Neutrophil (primary cell): ENCODE measurements at regions not wholly inside any gene's neighbourhood (a gene's known extent, or its start where the extent isn't known, plus 50 kb on each side); places are given as distances from the start of the nearest gene placed in this dataset.

Experiments
- H3K27ac ChIP-seq: fragments of 200-600 bp; sonication (generic); 2 replicates; pipeline ENCODE4 v1.5.1; 2016; ENCODE audit warnings: mild to moderate bottlenecking, moderate library complexity
- H3K27me3 ChIP-seq: fragments of 200-600 bp; sonication (generic); 2 replicates; pipeline ENCODE4 v1.6.0; 2016; ENCODE audit warnings: mild to moderate bottlenecking
- H3K36me3 ChIP-seq: fragments of 200-600 bp; sonication (generic); 2 replicates; pipeline ENCODE4 v1.5.1; 2017
- H3K4me1 ChIP-seq, 2 experiments: fragments of 200-600 bp in 1 of 2; sonication (generic) in 1 of 2; 1 replicate in 1 of 2; 2 replicates in 1 of 2; pipeline versions ENCODE4 v1.5.1 to v1.6.1; 2013 to 2016; ENCODE audit warnings: low read depth in 1 of 2, low read length in 1 of 2, mild to moderate bottlenecking in 1 of 2, moderate library complexity in 1 of 2; ENCODE audit not compliant: control insufficient read depth in 1 of 2, insufficient read depth in 1 of 2
- H3K4me3 ChIP-seq, 2 experiments: fragments of 200-600 bp in 1 of 2; sonication (generic) in 1 of 2; 1 replicate in 1 of 2; 2 replicates in 1 of 2; pipeline ENCODE4 v1.5.1; 2013 to 2016; ENCODE audit warnings: low read depth in 1 of 2, low read length in 1 of 2, mild to moderate bottlenecking in 1 of 2, moderate library complexity in 1 of 2
- H3K9me3 ChIP-seq: fragments of 200-600 bp; sonication (generic); 2 replicates; pipeline ENCODE4 v1.5.1; 2016
- TF ChIP-seq, protein P1 (sequence below): fragments of 200-600 bp; sonication (generic); IDR thresholded peaks from 2 replicates; pipeline ENCODE4 v1.5.1; 2016; ENCODE audit warnings: antibody characterized with exemption

DNA sequence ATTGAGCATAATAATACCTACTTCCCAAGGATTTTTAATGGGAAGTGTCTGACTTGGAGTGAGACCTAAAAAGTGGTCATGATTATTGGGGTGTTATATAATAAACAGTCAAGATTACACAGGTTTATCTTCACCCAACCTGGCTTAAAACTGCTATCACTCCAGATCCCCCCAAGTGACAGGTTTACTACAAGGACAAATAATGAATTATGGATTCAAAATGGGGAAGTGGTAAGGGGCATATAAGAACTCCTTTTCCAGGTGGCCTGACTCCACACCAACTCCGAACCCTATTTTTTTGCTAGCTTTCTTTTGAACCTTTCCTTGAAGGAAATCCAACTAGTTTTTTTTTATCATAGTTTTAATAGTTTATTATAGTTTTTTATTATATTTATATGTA is 663.0 kb upstream of the FANCL start:
- no peaks in the 10 kb centered on the region for H3K36me3 ChIP-seq
- H3K4me1 ChIP-seq, result no peaks in the 10 kb centered on the region
- no peaks in the 10 kb centered on the region for H3K9me3 ChIP-seq
- no peak overlapping the region for H3K27ac ChIP-seq
- H3K4me3 ChIP-seq, result no peak overlapping the region
- TF ChIP-seq, protein P1, sequence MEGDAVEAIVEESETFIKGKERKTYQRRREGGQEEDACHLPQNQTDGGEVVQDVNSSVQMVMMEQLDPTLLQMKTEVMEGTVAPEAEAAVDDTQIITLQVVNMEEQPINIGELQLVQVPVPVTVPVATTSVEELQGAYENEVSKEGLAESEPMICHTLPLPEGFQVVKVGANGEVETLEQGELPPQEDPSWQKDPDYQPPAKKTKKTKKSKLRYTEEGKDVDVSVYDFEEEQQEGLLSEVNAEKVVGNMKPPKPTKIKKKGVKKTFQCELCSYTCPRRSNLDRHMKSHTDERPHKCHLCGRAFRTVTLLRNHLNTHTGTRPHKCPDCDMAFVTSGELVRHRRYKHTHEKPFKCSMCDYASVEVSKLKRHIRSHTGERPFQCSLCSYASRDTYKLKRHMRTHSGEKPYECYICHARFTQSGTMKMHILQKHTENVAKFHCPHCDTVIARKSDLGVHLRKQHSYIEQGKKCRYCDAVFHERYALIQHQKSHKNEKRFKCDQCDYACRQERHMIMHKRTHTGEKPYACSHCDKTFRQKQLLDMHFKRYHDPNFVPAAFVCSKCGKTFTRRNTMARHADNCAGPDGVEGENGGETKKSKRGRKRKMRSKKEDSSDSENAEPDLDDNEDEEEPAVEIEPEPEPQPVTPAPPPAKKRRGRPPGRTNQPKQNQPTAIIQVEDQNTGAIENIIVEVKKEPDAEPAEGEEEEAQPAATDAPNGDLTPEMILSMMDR, result no peak
- peaks cover 7% of the 10 kb centered on the region for H3K27me3 ChIP-seq

DNA sequence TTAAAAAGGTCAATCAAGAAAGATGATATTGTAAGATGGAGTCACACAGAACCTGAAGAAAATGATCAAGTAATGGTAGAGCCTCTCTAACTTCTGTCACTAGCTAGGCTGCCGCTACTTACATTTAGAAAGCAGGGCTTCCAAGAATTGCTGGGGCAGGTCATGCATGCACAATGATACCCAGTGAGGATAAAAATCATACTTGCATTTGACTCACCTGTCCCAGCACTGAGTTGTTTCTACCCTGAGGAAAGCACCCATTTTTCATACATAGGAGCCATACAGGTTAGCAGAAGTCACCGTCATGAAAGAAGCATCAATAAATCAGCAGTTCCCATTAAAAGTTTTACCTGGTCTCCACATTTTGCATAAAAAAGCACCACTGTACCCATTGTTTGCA is 662.3 kb upstream of the FANCL start:
- H3K9me3 ChIP-seq, result no peaks in the 10 kb centered on the region
- no peaks in the 10 kb centered on the region for H3K4me1 ChIP-seq
- no peaks in the 10 kb centered on the region for H3K36me3 ChIP-seq
- TF ChIP-seq, protein P1, result no peak
- H3K27me3 ChIP-seq, result peaks cover 7% of the 10 kb centered on the region
- no peak overlapping the region for H3K4me3 ChIP-seq
- H3K27ac ChIP-seq, result no peak overlapping the region

DNA sequence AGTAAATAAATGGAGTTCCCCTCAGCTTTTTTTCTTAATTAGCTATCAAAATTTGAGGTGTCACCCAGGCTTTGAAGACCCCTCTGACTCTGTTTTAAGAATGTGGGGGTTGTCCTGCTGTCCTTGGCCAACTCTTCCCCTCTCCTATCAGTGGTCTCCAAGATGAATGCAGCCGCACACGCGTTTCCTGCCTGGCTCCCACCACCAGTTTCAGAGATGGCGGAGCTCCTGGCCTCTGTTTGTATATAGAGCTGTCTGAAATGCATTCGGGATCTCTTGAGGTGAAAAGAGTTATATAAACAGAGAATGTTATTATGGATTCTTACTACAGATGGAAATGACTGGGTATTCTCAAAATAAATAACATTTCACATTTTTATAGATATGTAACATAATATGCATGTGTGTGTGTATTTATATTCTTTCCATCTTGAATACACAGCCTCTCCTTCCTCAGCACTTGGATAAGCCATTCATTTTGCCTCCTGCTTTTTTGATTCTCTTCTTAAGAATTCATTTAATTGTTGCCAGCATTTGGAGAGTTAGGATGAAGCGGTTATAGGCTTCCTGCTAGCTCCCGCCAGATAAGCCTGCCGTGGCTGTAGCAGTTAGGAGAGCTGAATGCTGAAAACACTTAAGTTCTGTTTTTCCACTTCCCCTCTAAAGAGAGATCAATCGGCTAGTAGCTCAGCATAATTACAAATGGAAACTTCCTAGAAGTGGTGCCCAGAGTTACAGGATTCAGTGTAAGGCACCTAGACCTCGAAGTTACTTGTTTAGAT is 659.3 kb upstream of the FANCL start:
- H3K4me1 ChIP-seq, result no peaks in the 10 kb centered on the region
- TF ChIP-seq, protein P1, result no peak

DNA sequence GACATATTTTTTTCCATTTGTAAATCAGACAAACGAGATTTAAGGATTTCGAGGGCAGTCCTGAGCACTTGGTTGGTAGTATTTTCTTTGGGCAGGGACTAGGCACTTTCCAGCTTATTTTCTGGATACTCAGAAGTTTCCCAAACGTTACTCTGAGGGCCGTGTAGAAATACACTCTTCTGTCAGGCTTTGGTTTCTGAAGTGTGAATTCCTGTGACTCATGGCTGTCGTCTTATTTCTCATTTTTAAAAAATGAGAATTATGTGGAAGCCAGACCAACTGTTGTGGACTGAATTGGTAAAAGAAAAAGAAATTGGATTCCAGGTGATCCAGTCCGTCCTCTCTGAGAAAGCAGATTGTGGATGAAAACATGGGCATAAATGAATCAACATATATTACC is 658.6 kb upstream of the FANCL start:
- no peaks in the 10 kb centered on the region for H3K9me3 ChIP-seq
- H3K4me3 ChIP-seq, result no peak overlapping the region
- H3K4me1 ChIP-seq, result no peaks in the 10 kb centered on the region
- no peaks in the 10 kb centered on the region for H3K36me3 ChIP-seq
- no peak overlapping the region for H3K27ac ChIP-seq
- TF ChIP-seq, protein P1, result no peak
- peaks cover 7% of the 10 kb centered on the region for H3K27me3 ChIP-seq

More for the DNA sequence above, 659.3 kb upstream of the FANCL start:
- Histone ChIP-seq H3K27me3 (peaks cover 7% of the 10 kb centered on the region), H3K9me3 (no peaks in the 10 kb centered on the region), H3K27ac (no peak overlapping the region), H3K4me3 (no peak overlapping the region), H3K36me3 (no peaks in the 10 kb centered on the region)

DNA sequence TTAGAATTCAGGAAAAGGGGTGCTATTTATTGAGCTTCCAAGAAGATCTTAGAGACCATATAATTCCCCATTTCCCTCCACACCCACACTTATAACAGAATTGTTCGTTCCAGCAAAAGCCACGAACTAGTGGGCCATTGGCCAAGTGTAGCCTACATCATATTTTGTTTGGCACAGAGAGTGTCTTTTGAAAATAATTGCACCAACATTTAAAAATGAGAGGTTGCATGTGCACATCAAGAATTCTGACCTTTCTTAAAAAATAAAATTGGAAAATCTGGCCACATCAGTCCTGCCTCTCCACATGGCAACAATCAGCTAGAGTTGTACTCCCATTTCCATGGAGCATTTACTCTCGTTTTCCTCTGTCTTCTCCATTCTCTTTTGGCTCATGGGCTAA is 655.5 kb upstream of the FANCL start:
- Histone ChIP-seq H3K27me3 (peaks cover 7% of the 10 kb centered on the region), H3K27ac (no peak overlapping the region), H3K9me3 (no peaks in the 10 kb centered on the region), H3K4me3 (no peak overlapping the region), H3K4me1 (no peaks in the 10 kb centered on the region), H3K36me3 (no peaks in the 10 kb centered on the region)
- TF ChIP-seq, protein P1, result no peak
